NB4 (cell line): ENCODE measurements at regions not wholly inside any gene's neighbourhood (a gene's known extent, or its start where the extent isn't known, plus 50 kb on each side); places are given as distances from the start of the nearest gene placed in this dataset.

Experiments used
- MAX ChIP-seq: IDR thresholded peaks from 2 replicates; pipeline ENCODE4 v1.6.1; 2011; ENCODE audit warnings: low read depth, low read length
- POLR2A ChIP-seq: IDR thresholded peaks from 2 replicates; pipeline ENCODE4 v1.6.1; 2011; ENCODE audit warnings: mild to moderate bottlenecking; ENCODE audit not compliant: insufficient read length; ENCODE audit errors: extremely low read depth
- TF ChIP-seq, protein P1 (sequence below): IDR thresholded peaks from one replicate; pipeline ENCODE4 v1.5.1; 2012; ENCODE audit warnings: low read depth, low read length

DNA sequence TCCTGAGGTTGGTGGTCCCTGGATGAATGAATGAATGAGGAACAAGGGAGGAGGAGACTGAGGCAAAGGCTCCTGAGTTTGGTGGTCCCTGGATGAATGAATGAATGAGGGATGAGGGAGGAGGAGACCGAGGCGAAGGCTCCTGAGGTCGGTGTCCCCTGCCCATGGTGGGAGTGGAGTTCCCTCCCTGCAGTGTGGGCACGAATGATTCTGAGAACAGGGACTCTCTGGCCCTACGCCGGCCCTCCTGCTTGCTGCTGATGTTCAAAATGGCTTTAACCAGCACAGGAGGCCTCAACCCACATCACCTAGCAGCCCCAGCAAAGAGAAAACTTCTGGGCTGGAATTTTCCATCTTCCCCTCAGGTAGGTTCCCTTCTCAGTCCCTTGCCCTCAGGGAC lies 377.8 kb downstream of the IRX2 start:
- TF ChIP-seq, protein P1, sequence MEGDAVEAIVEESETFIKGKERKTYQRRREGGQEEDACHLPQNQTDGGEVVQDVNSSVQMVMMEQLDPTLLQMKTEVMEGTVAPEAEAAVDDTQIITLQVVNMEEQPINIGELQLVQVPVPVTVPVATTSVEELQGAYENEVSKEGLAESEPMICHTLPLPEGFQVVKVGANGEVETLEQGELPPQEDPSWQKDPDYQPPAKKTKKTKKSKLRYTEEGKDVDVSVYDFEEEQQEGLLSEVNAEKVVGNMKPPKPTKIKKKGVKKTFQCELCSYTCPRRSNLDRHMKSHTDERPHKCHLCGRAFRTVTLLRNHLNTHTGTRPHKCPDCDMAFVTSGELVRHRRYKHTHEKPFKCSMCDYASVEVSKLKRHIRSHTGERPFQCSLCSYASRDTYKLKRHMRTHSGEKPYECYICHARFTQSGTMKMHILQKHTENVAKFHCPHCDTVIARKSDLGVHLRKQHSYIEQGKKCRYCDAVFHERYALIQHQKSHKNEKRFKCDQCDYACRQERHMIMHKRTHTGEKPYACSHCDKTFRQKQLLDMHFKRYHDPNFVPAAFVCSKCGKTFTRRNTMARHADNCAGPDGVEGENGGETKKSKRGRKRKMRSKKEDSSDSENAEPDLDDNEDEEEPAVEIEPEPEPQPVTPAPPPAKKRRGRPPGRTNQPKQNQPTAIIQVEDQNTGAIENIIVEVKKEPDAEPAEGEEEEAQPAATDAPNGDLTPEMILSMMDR, result no peak
- TF ChIP-seq POLR2A (no peak), MAX (no peak)
